Trophoblast cell (in vitro differentiated cells and primary cell): ENCODE measurements at regions not wholly inside any gene's neighbourhood (a gene's known extent, or its start where the extent isn't known, plus 50 kb on each side); places are given as distances from the start of the nearest gene placed in this dataset.

Experiments
- DNase-seq, 2 donors: peaks; one replicate each; pipeline ENCODE4 v3.0.0-alpha.2; 2016
- H2AFZ ChIP-seq: 2 replicates; pipeline ENCODE4 v1.6.1; 2013; ENCODE audit warnings: low read length, moderate library complexity, mild to moderate bottlenecking; ENCODE audit not compliant: insufficient read depth, poor library complexity
- H2AK5ac ChIP-seq: 2 replicates; pipeline ENCODE4 v1.6.1; 2013; ENCODE audit warnings: mild to moderate bottlenecking, low read length
- H2BK120ac ChIP-seq: 2 replicates; pipeline ENCODE4 v1.6.1; 2013; ENCODE audit warnings: low read length, mild to moderate bottlenecking, moderate library complexity; ENCODE audit not compliant: insufficient read depth, poor library complexity
- H2BK12ac ChIP-seq: 2 replicates; pipeline ENCODE4 v1.6.1; 2013; ENCODE audit warnings: mild to moderate bottlenecking, low read length, moderate library complexity
- H2BK5ac ChIP-seq: 2 replicates; pipeline ENCODE4 v1.6.1; 2013; ENCODE audit warnings: low read length, low read depth, moderate library complexity, mild to moderate bottlenecking; ENCODE audit not compliant: poor library complexity
- H3K14ac ChIP-seq: 2 replicates; pipeline ENCODE4 v1.6.1; 2013; ENCODE audit warnings: mild to moderate bottlenecking, low read length
- H3K18ac ChIP-seq: 2 replicates; pipeline ENCODE4 v1.6.1; 2013; ENCODE audit warnings: mild to moderate bottlenecking, low read length
- H3K23ac ChIP-seq: 2 replicates; pipeline ENCODE4 v1.6.1; 2013; ENCODE audit warnings: low read length
- H3K27ac ChIP-seq: 2 replicates; pipeline ENCODE4 v1.5.1; 2013; ENCODE audit warnings: low read depth, mild to moderate bottlenecking, inconsistent platforms, low read length, moderate library complexity
- H3K27me3 ChIP-seq: 2 replicates; pipeline ENCODE4 v1.6.1; 2013; ENCODE audit warnings: inconsistent platforms, mild to moderate bottlenecking, low read length, moderate library complexity; ENCODE audit not compliant: insufficient read depth
- H3K36me3 ChIP-seq, 2 experiments: 1 replicate in 1 of 2; 2 replicates in 1 of 2; pipeline ENCODE4 v1.6.1; 2013; ENCODE audit warnings: low read length in 2 of 2, mild to moderate bottlenecking in 2 of 2, moderate library complexity in 1 of 2; ENCODE audit not compliant: insufficient read depth in 2 of 2, control insufficient read depth in 1 of 2
- H3K4ac ChIP-seq: 2 replicates; pipeline ENCODE4 v1.6.1; 2013; ENCODE audit warnings: low read depth, mild to moderate bottlenecking, low read length, moderate library complexity
- H3K4me1 ChIP-seq, 2 experiments: 1 replicate in 1 of 2; 2 replicates in 1 of 2; pipeline ENCODE4 v1.6.1; 2013; ENCODE audit warnings: low read length in 2 of 2, mild to moderate bottlenecking in 2 of 2, moderate library complexity in 1 of 2; ENCODE audit not compliant: insufficient read depth in 2 of 2, control insufficient read depth in 1 of 2
- H3K4me2 ChIP-seq: 2 replicates; pipeline ENCODE4 v1.6.1; 2013; ENCODE audit warnings: inconsistent platforms, mild to moderate bottlenecking, low read length, moderate library complexity
- H3K4me3 ChIP-seq: 2 replicates; pipeline ENCODE4 v1.5.1; 2013; ENCODE audit warnings: mild to moderate bottlenecking, low read depth, low read length, inconsistent platforms
- H3K79me1 ChIP-seq: one replicate; pipeline ENCODE4 v1.6.1; 2013; ENCODE audit warnings: low read length
- H3K79me2 ChIP-seq: 2 replicates; pipeline ENCODE4 v1.6.1; 2013; ENCODE audit warnings: low read length, mild to moderate bottlenecking; ENCODE audit not compliant: control insufficient read depth, insufficient read depth, poor library complexity
- H3K9ac ChIP-seq: 2 replicates; pipeline ENCODE4 v1.6.1; 2013; ENCODE audit warnings: mild to moderate bottlenecking, low read length
- H3K9me3 ChIP-seq: 2 replicates; pipeline ENCODE4 v1.6.1; 2013; ENCODE audit warnings: low read depth, mild to moderate bottlenecking, control low read depth, inconsistent platforms, low read length; ENCODE audit not compliant: insufficient read depth
- H4K12ac ChIP-seq: 2 replicates; pipeline ENCODE4 v1.6.1; 2013; ENCODE audit warnings: low read depth, mild to moderate bottlenecking, low read length, moderate library complexity
- H4K8ac ChIP-seq: 2 replicates; pipeline ENCODE4 v1.6.1; 2013; ENCODE audit warnings: low read depth, mild to moderate bottlenecking, low read length, moderate library complexity
- H4K91ac ChIP-seq: one replicate; pipeline ENCODE4 v1.6.1; 2013; ENCODE audit warnings: low read depth, mild to moderate bottlenecking, low read length, moderate library complexity
- WGBS: extraction: QIAGEN DNeasy Blood & Tissue Kit; methylation state at CpG from one replicate; pipeline ENCODE4 v1.1.7; 2013; ENCODE audit warnings: missing lambda C conversion rate; ENCODE audit not compliant: insufficient read length, insufficient coverage; ENCODE audit errors: extremely low coverage; 5-methylcytosine and 5-hydroxymethylcytosine counted together

DNA sequence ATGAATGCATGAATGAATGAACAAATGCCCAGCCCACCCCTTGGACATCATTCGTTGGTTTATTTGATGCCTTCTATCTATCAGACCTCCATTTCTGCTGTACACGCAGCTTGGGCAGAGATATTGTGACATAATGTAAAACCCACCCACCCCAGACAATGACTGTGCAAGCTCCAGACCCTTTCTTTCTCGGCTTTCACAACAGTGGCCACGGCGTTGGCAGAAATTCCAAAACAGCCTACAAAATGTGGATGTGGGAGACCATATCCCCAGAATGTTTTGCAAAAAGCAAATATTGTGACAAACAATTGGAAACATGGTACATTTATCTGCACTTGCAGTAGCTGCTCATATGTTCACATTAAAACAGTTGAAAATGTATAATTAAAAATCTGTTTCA, 162.0 kb upstream of the MAFB start:
- Histone ChIP-seq H3K27me3 (no peaks in the 10 kb centered on the region), H3K27ac (no peak overlapping the region), H2BK5ac (no peak overlapping the region), H4K8ac (no peak overlapping the region), H2AFZ (no peak overlapping the region), H2BK120ac (no peak overlapping the region), H3K79me1 (no peaks in the 10 kb centered on the region), H2AK5ac (no peak overlapping the region), H3K18ac (no peak overlapping the region), H3K79me2 (no peaks in the 10 kb centered on the region), H3K9ac (no peak overlapping the region), H2BK12ac (no peak overlapping the region), H3K4me2 (no peak overlapping the region), H4K12ac (no peak overlapping the region), H3K23ac (no peak overlapping the region), H3K36me3 (no peaks in the 10 kb centered on the region), H3K14ac (no peak overlapping the region), H3K4me3 (no peak overlapping the region), H3K4ac (no peak overlapping the region), H3K9me3 (peaks cover 1% of the 10 kb centered on the region), H3K4me1 (no peaks in the 10 kb centered on the region), H4K91ac (no peak overlapping the region)
- DNase-seq: no peak
- WGBS: no CpG with 5 or more reads among the region's 5 CpGs

DNA sequence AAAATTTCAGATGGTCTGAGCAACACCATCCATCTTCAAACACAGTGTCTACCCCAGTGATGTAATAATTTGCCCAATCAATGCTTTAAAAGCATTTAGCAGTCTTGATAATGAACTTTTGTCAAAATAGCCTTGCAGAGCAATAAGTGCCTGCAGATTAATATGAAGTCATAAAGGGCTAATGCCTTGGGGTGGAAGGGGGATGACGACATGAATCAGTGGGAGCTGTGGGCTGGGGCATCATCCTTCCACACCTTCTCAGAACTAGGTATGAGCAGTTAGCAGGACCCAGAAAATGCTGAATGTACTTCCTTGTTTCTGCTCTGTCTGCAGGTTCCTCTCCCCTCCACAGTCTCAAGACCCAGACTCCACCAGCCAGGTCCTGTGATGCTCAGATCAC, 166.2 kb upstream of the MAFB start:
- DNase-seq: no peak
- Histone ChIP-seq H2BK120ac (no peak overlapping the region), H3K36me3 (no peaks in the 10 kb centered on the region), H3K4me2 (no peak overlapping the region), H3K4me1 (no peaks in the 10 kb centered on the region), H4K91ac (no peak overlapping the region), H3K27me3 (no peaks in the 10 kb centered on the region), H4K8ac (no peak overlapping the region), H2BK5ac (no peak overlapping the region), H3K9ac (no peak overlapping the region), H4K12ac (no peak overlapping the region), H3K79me1 (no peaks in the 10 kb centered on the region), H3K4ac (no peak overlapping the region), H2BK12ac (no peak overlapping the region), H3K14ac (no peak overlapping the region), H3K18ac (no peak overlapping the region), H3K9me3 (peaks cover under 1% of the 10 kb centered on the region), H3K27ac (no peak overlapping the region), H2AK5ac (no peak overlapping the region), H3K79me2 (no peaks in the 10 kb centered on the region), H2AFZ (no peak overlapping the region), H3K23ac (no peak overlapping the region), H3K4me3 (no peak overlapping the region)
- no CpG with 5 or more reads among the region's 1 CpG for WGBS

DNA sequence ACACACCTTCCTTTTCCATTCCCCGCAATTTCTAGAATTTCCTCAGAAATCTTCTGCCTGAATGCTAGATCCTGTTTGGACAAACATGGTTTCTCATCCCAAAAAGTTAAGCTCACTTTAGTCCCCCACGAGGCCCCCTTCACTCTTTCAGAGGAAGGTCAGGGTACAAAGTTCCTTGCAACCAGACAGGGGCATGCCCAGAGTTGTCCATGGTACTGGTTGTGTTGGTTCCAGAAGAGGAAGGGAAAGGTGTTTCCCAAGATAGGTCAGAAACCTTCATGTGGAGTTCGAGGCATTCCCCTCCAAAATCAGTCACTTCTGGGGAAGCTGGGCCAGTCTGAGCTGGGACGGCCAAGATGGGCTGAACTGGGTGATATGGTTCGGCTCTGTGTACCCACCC, 167.6 kb upstream of the MAFB start:
- Histone ChIP-seq H2BK120ac (no peak overlapping the region), H2BK12ac (no peak overlapping the region), H4K12ac (no peak overlapping the region), H3K4me2 (no peak overlapping the region), H3K14ac (no peak overlapping the region), H2AFZ (no peak overlapping the region), H3K27me3 (no peaks in the 10 kb centered on the region), H3K9me3 (no peaks in the 10 kb centered on the region), H3K18ac (no peak overlapping the region), H3K9ac (no peak overlapping the region), H4K91ac (no peak overlapping the region), H3K4me1 (no peaks in the 10 kb centered on the region), H2AK5ac (no peak overlapping the region), H3K36me3 (no peaks in the 10 kb centered on the region), H4K8ac (no peak overlapping the region), H3K27ac (no peak overlapping the region), H3K4me3 (no peak overlapping the region), H3K79me1 (no peaks in the 10 kb centered on the region), H3K4ac (no peak overlapping the region), H3K23ac (no peak overlapping the region), H3K79me2 (no peaks in the 10 kb centered on the region), H2BK5ac (no peak overlapping the region)
- DNase-seq: no peak
- WGBS: no CpG with 5 or more reads among the region's 5 CpGs

DNA sequence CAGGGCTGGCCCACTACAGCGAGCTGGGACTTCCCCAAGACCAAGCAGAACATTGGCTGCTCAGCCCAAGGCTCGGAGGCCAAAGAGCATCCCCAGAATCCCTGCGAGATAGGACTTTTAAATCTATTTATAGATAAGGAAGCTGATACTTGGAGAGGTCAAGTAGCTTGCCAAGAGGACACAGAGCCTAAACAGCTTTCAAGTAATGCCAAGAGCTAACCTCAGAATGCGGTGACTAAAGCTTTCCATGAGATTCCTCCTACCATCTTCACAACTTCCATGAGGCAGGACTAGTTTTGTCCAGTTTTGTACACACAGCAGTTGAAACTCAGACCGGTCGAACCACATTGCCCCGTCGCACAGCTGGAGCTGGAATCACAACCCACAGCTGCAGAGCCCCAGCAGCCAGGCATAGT, 168.1 kb upstream of the TOP1 start:
- Histone ChIP-seq H4K91ac (no peak overlapping the region), H3K27me3 (no peaks in the 10 kb centered on the region), H3K4ac (no peak overlapping the region), H2BK12ac (no peak overlapping the region), H3K4me2 (no peak overlapping the region), H3K27ac (no peak overlapping the region), H3K36me3 (no peaks in the 10 kb centered on the region), H2BK5ac (no peak overlapping the region), H3K18ac (no peak overlapping the region), H4K12ac (no peak overlapping the region), H2AK5ac (no peak overlapping the region), H3K79me2 (no peaks in the 10 kb centered on the region), H2BK120ac (no peak overlapping the region), H3K4me1 (no peaks in the 10 kb centered on the region), H3K79me1 (no peaks in the 10 kb centered on the region), H3K23ac (no peak overlapping the region), H2AFZ (no peak overlapping the region), H4K8ac (no peak overlapping the region), H3K4me3 (no peak overlapping the region), H3K9me3 (peaks cover 2% of the 10 kb centered on the region), H3K14ac (no peak overlapping the region), H3K9ac (no peak overlapping the region)
- DNase-seq: peak; percentile 91 to 93
- WGBS: no CpG with 5 or more reads among the region's 8 CpGs
